ENCODE measurements at regions not wholly inside any gene's neighbourhood (a gene's known extent, or its start where the extent isn't known, plus 50 kb on each side); places are given as distances from the start of the nearest gene placed in this dataset.

DNA sequence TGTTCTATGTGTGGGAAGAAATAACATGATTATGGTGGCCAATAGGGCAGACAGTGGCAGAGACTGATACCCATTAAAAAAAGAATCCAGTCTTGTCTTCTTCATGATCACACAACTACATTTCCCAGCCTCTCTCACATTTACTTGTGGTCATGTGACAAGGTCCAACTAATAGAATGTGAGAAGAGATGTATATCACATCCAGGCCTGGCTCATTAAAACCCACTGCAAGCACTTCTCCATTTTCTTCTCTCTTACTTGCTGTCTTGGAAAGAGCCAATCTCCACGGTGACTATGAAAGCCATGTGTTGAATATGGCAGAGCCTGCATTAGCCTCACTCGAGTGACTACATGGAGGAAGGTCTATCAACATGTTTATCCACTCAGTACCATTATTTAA lies 306.2 kb upstream of the ZEB2 start:
- Histone ChIP-seq H3K27ac (ENCODE audit: low read depth, low read length) (no peak overlapping the region), H3K36me3 (ENCODE audit: control insufficient read depth in 3 of 3, insufficient read depth in 3 of 3, low read length in 3 of 3) (no peaks in the 10 kb centered on the region), H3K4me3 (ENCODE audit: low read length in 3 of 3) (no peak overlapping the region), H3K9ac (ENCODE audit: low read depth in 1 of 3, low read length in 3 of 3) (no peak overlapping the region), H3K9me3 (ENCODE audit: control insufficient read depth in 3 of 3, low read length in 3 of 3) (no peaks in the 10 kb centered on the region), H3K4me1 (ENCODE audit: control insufficient read depth in 3 of 3, insufficient read depth in 3 of 3, low read length in 3 of 3) (no peaks in the 10 kb centered on the region), H3K27me3 (ENCODE audit: control insufficient read depth in 3 of 3, insufficient read depth in 3 of 3, low read length in 3 of 3) (no peaks in the 10 kb centered on the region)

GRCh38 chr2:144825331-144826020 lies 305.6 kb upstream of the ZEB2 start:
- Histone ChIP-seq H3K4me1 (ENCODE audit: control insufficient read depth in 3 of 3, insufficient read depth in 3 of 3, low read length in 3 of 3) (no peaks in the 10 kb centered on the region), H3K4me3 (ENCODE audit: low read length in 3 of 3) (no peak overlapping the region), H3K27me3 (ENCODE audit: control insufficient read depth in 3 of 3, insufficient read depth in 3 of 3, low read length in 3 of 3) (no peaks in the 10 kb centered on the region), H3K9ac (ENCODE audit: low read depth in 1 of 3, low read length in 3 of 3) (no peak overlapping the region), H3K9me3 (ENCODE audit: control insufficient read depth in 3 of 3, low read length in 3 of 3) (no peaks in the 10 kb centered on the region), H3K36me3 (ENCODE audit: control insufficient read depth in 3 of 3, insufficient read depth in 3 of 3, low read length in 3 of 3) (no peaks in the 10 kb centered on the region), H3K27ac (ENCODE audit: low read depth, low read length) (no peak overlapping the region)

DNA sequence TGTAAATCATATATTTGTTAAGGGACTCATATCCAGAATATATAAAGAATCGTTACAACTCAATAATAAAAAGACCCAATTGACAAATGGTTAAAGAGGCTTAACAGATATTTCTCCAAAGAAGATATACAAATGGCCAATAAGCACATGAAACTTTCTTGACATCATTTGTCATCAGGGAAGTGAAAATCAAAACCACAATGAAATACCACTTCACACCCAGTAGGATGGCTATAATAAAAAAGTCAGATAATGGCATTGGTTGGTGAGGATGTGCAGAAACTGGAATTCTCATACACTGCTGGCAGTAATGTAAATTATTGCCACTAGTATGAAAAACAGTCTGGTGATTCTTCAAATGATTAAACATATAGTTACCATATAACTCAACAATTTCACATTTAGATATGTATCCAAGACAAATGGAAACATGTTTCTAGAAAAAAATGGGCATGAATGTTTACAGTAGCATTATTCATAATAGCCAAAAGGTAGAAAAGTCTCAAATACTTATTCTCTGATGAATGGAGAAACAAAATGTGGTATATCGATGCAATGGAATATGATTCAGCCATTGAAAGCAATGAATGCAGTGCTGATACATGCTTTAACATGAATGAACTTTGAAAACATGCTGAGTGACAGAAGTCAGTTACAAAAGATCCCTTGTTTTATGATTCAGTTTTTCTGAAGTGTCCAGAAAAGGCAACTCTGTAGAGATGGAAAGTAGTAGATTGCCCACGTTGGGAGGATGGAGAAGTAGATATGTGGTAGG lies 304.6 kb upstream of the ZEB2 start:
- no peak overlapping the region for H3K4me3 ChIP-seq (ENCODE audit: low read length in 3 of 3)
- no peaks in the 10 kb centered on the region for H3K27me3 ChIP-seq (ENCODE audit: control insufficient read depth in 3 of 3, insufficient read depth in 3 of 3, low read length in 3 of 3)
- H3K4me1 ChIP-seq (ENCODE audit: control insufficient read depth in 3 of 3, insufficient read depth in 3 of 3, low read length in 3 of 3), result no peaks in the 10 kb centered on the region
- no peaks in the 10 kb centered on the region for H3K9me3 ChIP-seq (ENCODE audit: control insufficient read depth in 3 of 3, low read length in 3 of 3)
- H3K27ac ChIP-seq (ENCODE audit: low read depth, low read length), result no peak overlapping the region
- H3K9ac ChIP-seq (ENCODE audit: low read depth in 1 of 3, low read length in 3 of 3), result no peak overlapping the region
- no peaks in the 10 kb centered on the region for H3K36me3 ChIP-seq (ENCODE audit: control insufficient read depth in 3 of 3, insufficient read depth in 3 of 3, low read length in 3 of 3)

DNA sequence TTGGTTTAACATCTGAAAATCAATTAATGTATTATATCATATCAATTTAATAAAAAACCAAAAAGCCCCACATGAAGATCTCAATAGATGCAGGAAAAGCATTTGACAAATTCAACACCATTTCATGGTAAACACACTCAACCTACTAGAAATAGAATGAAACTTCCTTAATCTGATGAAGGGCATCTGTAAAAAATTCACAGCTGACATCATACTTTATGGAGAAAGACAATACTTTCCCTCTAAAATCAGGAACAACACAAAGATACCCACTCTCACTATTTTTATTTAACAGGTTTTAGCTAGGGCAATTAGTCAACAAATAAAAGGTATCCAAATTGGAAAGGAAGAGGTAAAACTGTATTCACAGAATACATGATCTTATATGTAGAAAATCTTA lies 303.0 kb upstream of the ZEB2 start:
- no peak overlapping the region for H3K27ac ChIP-seq (ENCODE audit: low read depth, low read length)

DNA sequence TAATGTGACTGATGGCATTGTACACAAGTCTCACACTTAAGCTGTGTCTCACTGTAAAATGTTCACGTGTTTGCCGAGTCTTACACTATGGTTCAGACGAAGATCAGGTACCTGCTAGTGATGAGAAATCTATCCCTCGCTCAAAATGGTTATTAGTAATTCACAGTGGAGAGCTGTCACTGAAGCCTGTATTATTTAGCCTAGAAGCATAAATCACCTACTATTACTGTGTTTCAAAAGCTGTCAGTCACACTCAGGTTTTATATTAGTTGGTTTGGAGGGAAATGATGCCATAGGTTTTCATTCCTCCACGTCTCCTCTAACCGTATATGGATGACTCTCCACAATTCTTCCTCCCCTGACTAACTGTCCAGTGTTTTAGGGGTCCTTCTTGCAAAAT lies 292.4 kb upstream of the ZEB2 start:
- H3K27me3 ChIP-seq (ENCODE audit: control insufficient read depth in 3 of 3, insufficient read depth in 3 of 3, low read length in 3 of 3), result no peaks in the 10 kb centered on the region
- no peaks in the 10 kb centered on the region for H3K9me3 ChIP-seq (ENCODE audit: control insufficient read depth in 3 of 3, low read length in 3 of 3)
- no peak overlapping the region for H3K4me3 ChIP-seq (ENCODE audit: low read length in 3 of 3)
- no peaks in the 10 kb centered on the region for H3K36me3 ChIP-seq (ENCODE audit: control insufficient read depth in 3 of 3, insufficient read depth in 3 of 3, low read length in 3 of 3)
- no peaks in the 10 kb centered on the region for H3K4me1 ChIP-seq (ENCODE audit: control insufficient read depth in 3 of 3, insufficient read depth in 3 of 3, low read length in 3 of 3)
- no peak overlapping the region for H3K9ac ChIP-seq (ENCODE audit: low read depth in 1 of 3, low read length in 3 of 3)
- no peak overlapping the region for H3K27ac ChIP-seq (ENCODE audit: low read depth, low read length)

More for the DNA sequence above, 303.0 kb upstream of the ZEB2 start:
- Histone ChIP-seq H3K27me3 (ENCODE audit: control insufficient read depth in 3 of 3, insufficient read depth in 3 of 3, low read length in 3 of 3) (no peaks in the 10 kb centered on the region), H3K9ac (ENCODE audit: low read depth in 1 of 3, low read length in 3 of 3) (no peak overlapping the region), H3K4me3 (ENCODE audit: low read length in 3 of 3) (no peak overlapping the region), H3K9me3 (ENCODE audit: control insufficient read depth in 3 of 3, low read length in 3 of 3) (no peaks in the 10 kb centered on the region), H3K36me3 (ENCODE audit: control insufficient read depth in 3 of 3, insufficient read depth in 3 of 3, low read length in 3 of 3) (no peaks in the 10 kb centered on the region), H3K4me1 (ENCODE audit: control insufficient read depth in 3 of 3, insufficient read depth in 3 of 3, low read length in 3 of 3) (no peaks in the 10 kb centered on the region)

- no peak overlapping the region for H3K9ac ChIP-seq (ENCODE audit: low read depth in 1 of 3, low read length in 3 of 3)
- H3K4me1 ChIP-seq (ENCODE audit: control insufficient read depth in 3 of 3, insufficient read depth in 3 of 3, low read length in 3 of 3), result no peaks in the 10 kb centered on the region
- no peaks in the 10 kb centered on the region for H3K9me3 ChIP-seq (ENCODE audit: control insufficient read depth in 3 of 3, low read length in 3 of 3)
- no peak overlapping the region for H3K4me3 ChIP-seq (ENCODE audit: low read length in 3 of 3)
- no peaks in the 10 kb centered on the region for H3K27me3 ChIP-seq (ENCODE audit: control insufficient read depth in 3 of 3, insufficient read depth in 3 of 3, low read length in 3 of 3)
- no peak overlapping the region for H3K27ac ChIP-seq (ENCODE audit: low read depth, low read length)
- H3K36me3 ChIP-seq (ENCODE audit: control insufficient read depth in 3 of 3, insufficient read depth in 3 of 3, low read length in 3 of 3), result no peaks in the 10 kb centered on the region
Observed at GRCh38 chr2:144801766-144802165, 281.8 kb upstream of the ZEB2 start.

DNA sequence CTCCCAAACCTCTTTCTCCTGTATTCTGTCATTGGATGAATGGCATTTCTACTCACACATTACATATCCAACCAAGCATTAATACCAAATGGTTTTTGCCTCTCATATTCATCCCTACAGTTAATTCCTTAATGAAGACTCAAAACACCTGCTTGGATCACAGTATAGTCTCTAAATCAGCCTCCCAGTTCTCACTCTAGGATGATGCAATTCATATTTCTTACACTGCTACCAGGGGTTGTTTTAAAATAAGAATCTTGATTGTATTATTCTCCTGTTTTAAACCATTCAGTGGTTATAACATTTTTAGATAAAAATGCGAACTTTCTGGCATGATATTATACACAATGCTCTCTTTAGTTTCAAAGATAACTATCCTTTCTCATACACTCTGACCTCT lies 281.4 kb upstream of the ZEB2 start:
- H3K27me3 ChIP-seq (ENCODE audit: control insufficient read depth in 3 of 3, insufficient read depth in 3 of 3, low read length in 3 of 3), result no peaks in the 10 kb centered on the region
- peaks cover 0 to 1% (median 0%) of the 10 kb centered on the region in 3 donors for H3K4me1 ChIP-seq (ENCODE audit: control insufficient read depth in 3 of 3, insufficient read depth in 3 of 3, low read length in 3 of 3)
- no peaks in the 10 kb centered on the region for H3K36me3 ChIP-seq (ENCODE audit: control insufficient read depth in 3 of 3, insufficient read depth in 3 of 3, low read length in 3 of 3)
- no peaks in the 10 kb centered on the region for H3K9me3 ChIP-seq (ENCODE audit: control insufficient read depth in 3 of 3, low read length in 3 of 3)
- H3K4me3 ChIP-seq (ENCODE audit: low read length in 3 of 3), result no peak overlapping the region
- H3K9ac ChIP-seq (ENCODE audit: low read depth in 1 of 3, low read length in 3 of 3), result no peak overlapping the region
- no peak overlapping the region for H3K27ac ChIP-seq (ENCODE audit: low read depth, low read length)

DNA sequence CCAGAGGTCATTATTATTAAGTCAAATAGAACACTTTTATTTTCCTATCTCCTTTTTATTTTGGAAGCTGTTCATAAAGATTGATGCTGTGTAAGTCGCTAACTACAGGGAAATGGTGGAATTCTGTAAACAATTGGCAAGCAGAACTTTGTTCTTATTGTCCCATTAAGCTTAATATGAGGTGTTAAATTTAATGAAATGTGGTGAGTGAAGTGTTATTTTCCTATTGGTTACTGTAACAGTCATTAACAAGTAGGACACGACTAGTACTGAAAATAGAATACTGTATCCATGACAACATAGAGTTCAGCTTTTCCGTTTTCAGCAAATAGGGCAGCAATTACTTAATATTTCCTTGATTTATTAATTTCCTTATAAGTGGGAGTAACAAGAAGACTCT lies 279.1 kb upstream of the ZEB2 start:
- H3K4me3 ChIP-seq (ENCODE audit: low read length in 3 of 3), result no peak overlapping the region
- H3K9me3 ChIP-seq (ENCODE audit: control insufficient read depth in 3 of 3, low read length in 3 of 3), result no peaks in the 10 kb centered on the region
- H3K27me3 ChIP-seq (ENCODE audit: control insufficient read depth in 3 of 3, insufficient read depth in 3 of 3, low read length in 3 of 3), result no peaks in the 10 kb centered on the region

GRCh38 chr2:144798034-144798433 lies 278.1 kb upstream of the ZEB2 start:
- Histone ChIP-seq H3K4me1 (ENCODE audit: control insufficient read depth in 3 of 3, insufficient read depth in 3 of 3, low read length in 3 of 3) (peaks cover 0 to 3% (median 0%) of the 10 kb centered on the region in 3 donors), H3K27ac (ENCODE audit: low read depth, low read length) (no peak overlapping the region), H3K9me3 (ENCODE audit: control insufficient read depth in 3 of 3, low read length in 3 of 3) (no peaks in the 10 kb centered on the region), H3K4me3 (ENCODE audit: low read length in 3 of 3) (no peak overlapping the region), H3K9ac (ENCODE audit: low read depth in 1 of 3, low read length in 3 of 3) (no peak overlapping the region), H3K36me3 (ENCODE audit: control insufficient read depth in 3 of 3, insufficient read depth in 3 of 3, low read length in 3 of 3) (no peaks in the 10 kb centered on the region), H3K27me3 (ENCODE audit: control insufficient read depth in 3 of 3, insufficient read depth in 3 of 3, low read length in 3 of 3) (no peaks in the 10 kb centered on the region)

More for the DNA sequence above, 279.1 kb upstream of the ZEB2 start:
- Histone ChIP-seq H3K4me1 (ENCODE audit: control insufficient read depth in 3 of 3, insufficient read depth in 3 of 3, low read length in 3 of 3) (peaks cover 0 to 3% (median 0%) of the 10 kb centered on the region in 3 donors), H3K36me3 (ENCODE audit: control insufficient read depth in 3 of 3, insufficient read depth in 3 of 3, low read length in 3 of 3) (no peaks in the 10 kb centered on the region), H3K27ac (ENCODE audit: low read depth, low read length) (no peak overlapping the region), H3K9ac (ENCODE audit: low read depth in 1 of 3, low read length in 3 of 3) (no peak overlapping the region)

DNA sequence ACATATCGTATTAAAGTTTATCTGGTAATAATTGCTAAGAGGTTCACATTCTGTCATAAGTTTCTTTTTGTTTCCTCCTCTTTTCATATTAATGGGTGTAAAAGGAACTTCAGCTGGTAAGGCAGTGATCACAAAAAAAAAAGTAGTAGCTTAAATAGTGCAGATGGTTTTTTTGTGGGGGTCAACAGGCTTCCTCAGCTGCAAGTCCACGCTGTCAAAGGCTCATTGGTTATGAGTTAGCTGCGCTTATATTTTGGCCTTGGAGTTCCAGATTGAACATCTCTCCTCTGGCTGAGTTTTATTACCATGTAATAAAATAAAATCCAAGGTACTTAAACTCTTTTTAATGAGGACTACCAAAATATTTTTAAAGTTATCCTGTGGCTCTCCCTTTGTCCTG lies 277.0 kb upstream of the ZEB2 start:
- Histone ChIP-seq H3K36me3 (ENCODE audit: control insufficient read depth in 3 of 3, insufficient read depth in 3 of 3, low read length in 3 of 3) (no peaks in the 10 kb centered on the region), H3K27me3 (ENCODE audit: control insufficient read depth in 3 of 3, insufficient read depth in 3 of 3, low read length in 3 of 3) (no peaks in the 10 kb centered on the region), H3K9me3 (ENCODE audit: control insufficient read depth in 3 of 3, low read length in 3 of 3) (no peaks in the 10 kb centered on the region), H3K9ac (ENCODE audit: low read depth in 1 of 3, low read length in 3 of 3) (no peak overlapping the region), H3K4me1 (ENCODE audit: control insufficient read depth in 3 of 3, insufficient read depth in 3 of 3, low read length in 3 of 3) (peaks cover 0 to 3% (median 0%) of the 10 kb centered on the region in 3 donors), H3K27ac (ENCODE audit: low read depth, low read length) (no peak overlapping the region), H3K4me3 (ENCODE audit: low read length in 3 of 3) (no peak overlapping the region)

Data from skeletal muscle tissue (tissue), 3 donors.